MCF 10A (cell line): ENCODE measurements at regions not wholly inside any gene's neighbourhood (a gene's known extent, or its start where the extent isn't known, plus 50 kb on each side); places are given as distances from the start of the nearest gene placed in this dataset.

Experiments
- BruUV-seq: library from RNA; stranded (reverse); fragments of 400-500 nt; replicated peaks from 2 replicates; lab custom pipeline; 2021; lab: Mats Ljungman, UMichigan
- CTCF ChIA-PET: fragments of 300-600 bp; sonication (Branson Sonifier 250); formaldehyde crosslinking; extraction: SDS; loops from one replicate; lab custom pipeline; 2021; ENCODE audit warnings: antibody characterized with exemption, inconsistent platforms; lab: Yijun Ruan, JAX
- POLR2A ChIA-PET: fragments of 300-600, 350-650 bp; sonication (Branson Sonifier 250); formaldehyde crosslinking; extraction: SDS; loops from one replicate; lab custom pipeline; 2020; ENCODE audit warnings: antibody characterized with exemption, inconsistent platforms; lab: Yijun Ruan, JAX
- DNase-seq: peaks from one replicate; pipeline ENCODE4 v3.0.0-alpha.2; 2018; ENCODE audit not compliant: unreplicated experiment
- H3K27ac Mint-ChIP-seq: one replicate; pipeline ENCODE4 v1.8.0; 2022; ENCODE audit warnings: mild to moderate bottlenecking, low read depth, mixed read lengths; ENCODE audit not compliant: unreplicated experiment
- H3K27me3 Mint-ChIP-seq: one replicate; pipeline ENCODE4 v1.8.0; 2022; ENCODE audit warnings: mixed read lengths; ENCODE audit not compliant: insufficient read depth, unreplicated experiment
- H3K36me3 Mint-ChIP-seq: one replicate; pipeline ENCODE4 v1.8.0; 2022; ENCODE audit warnings: mild to moderate bottlenecking, moderate library complexity, mixed read lengths; ENCODE audit not compliant: insufficient read depth, unreplicated experiment
- H3K4me1 Mint-ChIP-seq: one replicate; pipeline ENCODE4 v1.8.0; 2022; ENCODE audit warnings: mixed read lengths; ENCODE audit not compliant: insufficient read depth, unreplicated experiment
- H3K4me3 Mint-ChIP-seq: one replicate; pipeline ENCODE4 v1.8.0; 2022; ENCODE audit warnings: mild to moderate bottlenecking, moderate library complexity, mixed read lengths; ENCODE audit not compliant: unreplicated experiment
- H3K9me3 Mint-ChIP-seq: one replicate; pipeline ENCODE4 v1.8.0; 2022; ENCODE audit warnings: mixed read lengths; ENCODE audit not compliant: unreplicated experiment
- CTCF ChIP-seq: fragments of 200-600 bp; IDR thresholded peaks from one replicate; pipeline ENCODE4 v1.8.0; 2022; ENCODE audit warnings: antibody characterized with exemption, mild to moderate bottlenecking; ENCODE audit not compliant: unreplicated experiment
- intact Hi-C: fragments of 100-400 bp; cut with micrococcal nuclease; formaldehyde crosslinking; loops from 2 replicates; pipeline ENCODE4 v1.14.1; 2022

GRCh38 chr12:23041774-23042173, 416.8 kb downstream of the ETNK1 start:
- Mint-ChIP-seq H3K4me1 (no peaks in the 10 kb centered on the region), H3K27me3 (no peaks in the 10 kb centered on the region), H3K4me3 (no peak overlapping the region), H3K36me3 (no peaks in the 10 kb centered on the region), H3K27ac (no peak overlapping the region), H3K9me3 (no peaks in the 10 kb centered on the region)
- BruUV-seq, result no TSS peak
- POLR2A ChIA-PET, result no interaction called here
- no peak for TF ChIP-seq CTCF
- CTCF ChIA-PET, result no interaction called here
- intact Hi-C loops, result no loop called here
- no peak for DNase-seq

- Mint-ChIP-seq H3K4me1 (no peaks in the 10 kb centered on the region), H3K4me3 (no peak overlapping the region), H3K36me3 (no peaks in the 10 kb centered on the region), H3K27me3 (no peaks in the 10 kb centered on the region), H3K27ac (no peak overlapping the region), H3K9me3 (peaks cover 8% of the 10 kb centered on the region)
- no peak for DNase-seq
- POLR2A ChIA-PET, result no interaction called here
- intact Hi-C loops, result no loop called here
- no peak for TF ChIP-seq CTCF
- CTCF ChIA-PET, result interaction anchor here (0.6 to 1.8 kb wide), 2 partner anchors 11 to 60 kb away, joined by 3 to 8 read pairs; no protein-coding TSS in a partner anchor
- no TSS peak for BruUV-seq
These were observed 418.7 kb downstream of the ETNK1 start for GRCh38 chr12:23043646-23044045.

GRCh38 chr12:23049180-23049579, 424.2 kb downstream of the ETNK1 start:
- no peak for TF ChIP-seq CTCF
- DNase-seq, result peak; percentile 40
- no peaks in the 10 kb centered on the region for H3K36me3 Mint-ChIP-seq
- ChIA-PET POLR2A (no interaction called here), CTCF (interaction anchor here (1.1 to 1.2 kb wide), 2 partner anchors 76 to 192 kb away, joined by 3 to 4 read pairs; no protein-coding TSS in a partner anchor)
- H3K4me1 Mint-ChIP-seq, result peaks cover 7% of the 10 kb centered on the region
- H3K27me3 Mint-ChIP-seq, result no peaks in the 10 kb centered on the region
- no TSS peak for BruUV-seq
- no peak overlapping the region for H3K27ac Mint-ChIP-seq
- H3K9me3 Mint-ChIP-seq, result peaks cover 15% of the 10 kb centered on the region
- no peak overlapping the region for H3K4me3 Mint-ChIP-seq
- intact Hi-C loops, result no loop called here

- ChIA-PET POLR2A (no interaction called here), CTCF (interaction anchor here (0.5 to 5.4 kb wide), 19 partner anchors 9 to 1915 kb away, joined by 3 to 68 read pairs (median 4); no protein-coding TSS in a partner anchor)
- DNase-seq, result peak; percentile 69
- no peaks in the 10 kb centered on the region for H3K9me3 Mint-ChIP-seq
- H3K27ac Mint-ChIP-seq, result no peak overlapping the region
- H3K27me3 Mint-ChIP-seq, result no peaks in the 10 kb centered on the region
- TF ChIP-seq CTCF, result peak; percentile 48
- BruUV-seq, result no TSS peak
- no peak overlapping the region for H3K4me3 Mint-ChIP-seq
- no peaks in the 10 kb centered on the region for H3K36me3 Mint-ChIP-seq
- intact Hi-C loops, result loop anchor here (1.0 to 2.0 kb wide), 3 partner anchors 199 to 370 kb away; no protein-coding TSS in a partner anchor
- no peaks in the 10 kb centered on the region for H3K4me1 Mint-ChIP-seq
These were observed 430.0 kb downstream of the ETNK1 start for GRCh38 chr12:23055004-23055403.
